ENCODE measurements at regions not wholly inside any gene's neighbourhood (a gene's known extent, or its start where the extent isn't known, plus 50 kb on each side); places are given as distances from the start of the nearest gene placed in this dataset.

- Histone ChIP-seq H3K27me3 (ENCODE audit: control insufficient read depth in 1 of 2, insufficient read depth in 2 of 2, low read length in 2 of 2) (no peaks in the 10 kb centered on the region), H3K36me3 (ENCODE audit: control insufficient read depth in 1 of 2, insufficient read depth in 2 of 2, low read length in 2 of 2) (no peaks in the 10 kb centered on the region), H3K9me3 (ENCODE audit: control insufficient read depth in 1 of 2, low read length in 2 of 2) (no peaks in the 10 kb centered on the region), H3K9ac (ENCODE audit: low read depth in 1 of 2, low read length in 2 of 2) (no peak overlapping the region), H3K4me1 (ENCODE audit: control insufficient read depth in 1 of 2, insufficient read depth in 2 of 2, low read length in 2 of 2) (no peaks in the 10 kb centered on the region), H3K4me3 (ENCODE audit: low read depth in 1 of 2, low read length in 2 of 2) (no peak overlapping the region), H3K27ac (ENCODE audit: low read depth, low read length) (no peak overlapping the region)
Measured at GRCh38 chr11:92850296-92850826, 119.1 kb upstream of the MTNR1B start.

- H3K4me3 ChIP-seq (ENCODE audit: low read depth in 1 of 2, low read length in 2 of 2), result no peak overlapping the region
- no peak overlapping the region for H3K9ac ChIP-seq (ENCODE audit: low read depth in 1 of 2, low read length in 2 of 2)
- H3K9me3 ChIP-seq (ENCODE audit: control insufficient read depth in 1 of 2, low read length in 2 of 2), result no peaks in the 10 kb centered on the region
- H3K27ac ChIP-seq (ENCODE audit: low read depth, low read length), result no peak overlapping the region
- no peaks in the 10 kb centered on the region for H3K4me1 ChIP-seq (ENCODE audit: control insufficient read depth in 1 of 2, insufficient read depth in 2 of 2, low read length in 2 of 2)
- no peaks in the 10 kb centered on the region for H3K27me3 ChIP-seq (ENCODE audit: control insufficient read depth in 1 of 2, insufficient read depth in 2 of 2, low read length in 2 of 2)
- H3K36me3 ChIP-seq (ENCODE audit: control insufficient read depth in 1 of 2, insufficient read depth in 2 of 2, low read length in 2 of 2), result no peaks in the 10 kb centered on the region
Measured at GRCh38 chr11:92852229-92852628, 117.2 kb upstream of the MTNR1B start.

DNA sequence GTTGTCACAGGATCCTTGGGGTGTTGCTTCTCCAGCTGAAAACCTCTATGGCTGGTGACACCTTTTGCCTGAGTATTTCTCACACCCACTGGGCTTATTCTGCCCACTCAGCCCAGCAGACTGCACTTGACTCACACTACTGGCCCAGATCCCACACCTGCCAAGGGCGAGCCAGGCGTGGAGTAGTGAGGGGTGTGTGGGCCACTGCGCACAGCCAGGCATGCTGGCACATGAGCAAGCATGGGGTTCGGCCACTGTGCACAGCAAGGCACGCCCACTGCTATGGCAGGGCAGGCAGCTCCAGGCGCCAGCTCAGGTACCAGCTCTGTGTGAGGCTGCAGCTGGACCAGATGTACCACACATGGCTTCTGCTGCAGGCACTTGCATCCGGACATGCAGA, 116.5 kb upstream of the MTNR1B start:
- H3K27me3 ChIP-seq (ENCODE audit: control insufficient read depth in 1 of 2, insufficient read depth in 2 of 2, low read length in 2 of 2), result no peaks in the 10 kb centered on the region
- H3K27ac ChIP-seq (ENCODE audit: low read depth, low read length), result no peak overlapping the region
- H3K36me3 ChIP-seq (ENCODE audit: control insufficient read depth in 1 of 2, insufficient read depth in 2 of 2, low read length in 2 of 2), result no peaks in the 10 kb centered on the region
- no peak overlapping the region for H3K4me3 ChIP-seq (ENCODE audit: low read depth in 1 of 2, low read length in 2 of 2)
- H3K4me1 ChIP-seq (ENCODE audit: control insufficient read depth in 1 of 2, insufficient read depth in 2 of 2, low read length in 2 of 2), result no peaks in the 10 kb centered on the region
- H3K9ac ChIP-seq (ENCODE audit: low read depth in 1 of 2, low read length in 2 of 2), result no peak overlapping the region
- H3K9me3 ChIP-seq (ENCODE audit: control insufficient read depth in 1 of 2, low read length in 2 of 2), result no peaks in the 10 kb centered on the region

DNA sequence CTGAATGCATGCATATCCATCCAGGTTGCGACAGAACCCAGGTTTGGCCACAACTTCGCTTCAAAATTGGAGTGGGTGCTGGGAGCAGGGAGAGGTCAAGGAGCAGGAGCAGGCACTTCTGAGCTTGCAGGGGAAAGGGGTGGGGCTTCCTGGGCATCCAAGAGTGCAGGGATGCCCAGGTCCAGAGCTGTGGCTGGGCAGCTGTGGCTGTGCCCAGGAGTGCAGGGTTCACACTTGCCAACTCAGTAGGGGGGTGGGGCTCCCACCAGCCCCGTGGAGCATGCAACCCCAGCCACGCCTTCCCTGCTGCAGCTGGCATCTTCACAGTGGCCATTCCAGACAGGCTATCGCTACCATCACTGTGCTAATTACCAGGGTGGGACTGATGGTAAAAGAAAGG, 115.3 kb upstream of the MTNR1B start:
- no peak overlapping the region for H3K4me3 ChIP-seq (ENCODE audit: low read depth in 1 of 2, low read length in 2 of 2)
- no peaks in the 10 kb centered on the region for H3K4me1 ChIP-seq (ENCODE audit: control insufficient read depth in 1 of 2, insufficient read depth in 2 of 2, low read length in 2 of 2)
- H3K27me3 ChIP-seq (ENCODE audit: control insufficient read depth in 1 of 2, insufficient read depth in 2 of 2, low read length in 2 of 2), result no peaks in the 10 kb centered on the region
- no peak overlapping the region for H3K9ac ChIP-seq (ENCODE audit: low read depth in 1 of 2, low read length in 2 of 2)
- no peaks in the 10 kb centered on the region for H3K9me3 ChIP-seq (ENCODE audit: control insufficient read depth in 1 of 2, low read length in 2 of 2)
- H3K36me3 ChIP-seq (ENCODE audit: control insufficient read depth in 1 of 2, insufficient read depth in 2 of 2, low read length in 2 of 2), result no peaks in the 10 kb centered on the region
- H3K27ac ChIP-seq (ENCODE audit: low read depth, low read length), result no peak overlapping the region

- Histone ChIP-seq H3K27me3 (ENCODE audit: control insufficient read depth in 1 of 2, insufficient read depth in 2 of 2, low read length in 2 of 2) (no peaks in the 10 kb centered on the region), H3K36me3 (ENCODE audit: control insufficient read depth in 1 of 2, insufficient read depth in 2 of 2, low read length in 2 of 2) (no peaks in the 10 kb centered on the region), H3K9ac (ENCODE audit: low read depth in 1 of 2, low read length in 2 of 2) (no peak overlapping the region), H3K4me3 (ENCODE audit: low read depth in 1 of 2, low read length in 2 of 2) (no peak overlapping the region), H3K9me3 (ENCODE audit: control insufficient read depth in 1 of 2, low read length in 2 of 2) (no peaks in the 10 kb centered on the region), H3K27ac (ENCODE audit: low read depth, low read length) (no peak overlapping the region), H3K4me1 (ENCODE audit: control insufficient read depth in 1 of 2, insufficient read depth in 2 of 2, low read length in 2 of 2) (no peaks in the 10 kb centered on the region)
Measured at GRCh38 chr11:92854952-92855351, 114.5 kb upstream of the MTNR1B start.

DNA sequence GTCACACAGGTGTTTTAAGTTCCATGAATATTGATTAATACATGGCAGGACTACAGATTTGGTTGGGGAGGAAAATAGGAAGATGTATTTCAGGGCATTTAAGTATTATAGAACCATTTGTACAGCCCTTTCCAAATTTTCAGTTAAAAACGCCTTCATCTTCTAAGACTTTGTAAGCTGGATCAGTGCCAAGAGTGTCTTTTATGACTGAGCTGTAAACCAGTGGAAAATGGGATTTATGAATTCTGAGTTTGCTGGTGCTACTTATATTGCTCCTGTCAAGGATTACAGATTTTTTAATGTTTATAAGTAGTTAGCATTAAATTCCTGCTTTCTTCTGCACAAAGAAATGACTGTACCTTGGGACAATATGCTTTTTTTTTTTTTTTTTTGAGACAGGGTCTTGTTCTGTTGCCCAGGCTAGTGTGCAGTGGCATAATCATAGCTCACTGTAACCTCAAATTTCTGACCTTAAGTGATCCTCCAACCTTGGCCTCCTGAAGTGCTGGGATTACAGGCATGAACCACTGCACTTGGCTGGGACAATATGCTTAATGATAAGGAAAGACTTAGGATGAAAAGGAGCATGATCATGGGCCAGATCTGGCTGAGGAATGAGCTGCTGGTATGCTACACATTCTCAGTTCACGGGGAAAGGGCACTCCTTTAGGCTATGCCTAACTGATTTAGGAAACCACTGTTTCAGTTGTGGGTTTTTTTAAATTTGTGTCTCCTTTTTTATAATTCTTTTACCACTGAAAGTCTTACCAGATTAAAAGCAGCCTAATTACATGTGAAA, 113.6 kb upstream of the MTNR1B start:
- H3K4me1 ChIP-seq (ENCODE audit: control insufficient read depth in 1 of 2, insufficient read depth in 2 of 2, low read length in 2 of 2), result no peaks in the 10 kb centered on the region
- no peaks in the 10 kb centered on the region for H3K36me3 ChIP-seq (ENCODE audit: control insufficient read depth in 1 of 2, insufficient read depth in 2 of 2, low read length in 2 of 2)
- H3K4me3 ChIP-seq (ENCODE audit: low read depth in 1 of 2, low read length in 2 of 2), result no peak overlapping the region
- H3K27ac ChIP-seq (ENCODE audit: low read depth, low read length), result no peak overlapping the region
- H3K9me3 ChIP-seq (ENCODE audit: control insufficient read depth in 1 of 2, low read length in 2 of 2), result no peaks in the 10 kb centered on the region
- H3K27me3 ChIP-seq (ENCODE audit: control insufficient read depth in 1 of 2, insufficient read depth in 2 of 2, low read length in 2 of 2), result no peaks in the 10 kb centered on the region
- no peak overlapping the region for H3K9ac ChIP-seq (ENCODE audit: low read depth in 1 of 2, low read length in 2 of 2)

DNA sequence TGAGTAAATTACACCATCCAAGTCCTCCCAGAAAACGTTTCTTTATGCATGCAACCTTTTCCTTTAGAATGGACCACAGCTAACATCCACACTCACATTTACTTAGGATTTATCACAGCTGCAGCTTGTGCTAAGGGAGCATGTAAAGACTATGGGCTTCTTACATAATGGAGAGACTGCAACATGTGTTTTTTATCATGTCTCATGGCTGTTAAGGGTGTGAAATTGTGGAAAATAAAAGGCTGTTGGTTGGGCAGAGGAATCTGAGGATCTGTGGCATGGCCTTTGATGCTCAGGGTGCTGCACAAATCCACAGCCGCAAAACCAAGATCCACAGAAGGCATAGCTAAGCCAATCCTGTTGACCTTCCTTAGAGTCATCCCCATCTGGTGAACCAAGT, 112.0 kb upstream of the MTNR1B start:
- Histone ChIP-seq H3K9me3 (ENCODE audit: control insufficient read depth in 1 of 2, low read length in 2 of 2) (no peaks in the 10 kb centered on the region), H3K36me3 (ENCODE audit: control insufficient read depth in 1 of 2, insufficient read depth in 2 of 2, low read length in 2 of 2) (no peaks in the 10 kb centered on the region), H3K4me3 (ENCODE audit: low read depth in 1 of 2, low read length in 2 of 2) (no peak overlapping the region), H3K27ac (ENCODE audit: low read depth, low read length) (no peak overlapping the region), H3K4me1 (ENCODE audit: control insufficient read depth in 1 of 2, insufficient read depth in 2 of 2, low read length in 2 of 2) (no peaks in the 10 kb centered on the region), H3K9ac (ENCODE audit: low read depth in 1 of 2, low read length in 2 of 2) (no peak overlapping the region), H3K27me3 (ENCODE audit: control insufficient read depth in 1 of 2, insufficient read depth in 2 of 2, low read length in 2 of 2) (no peaks in the 10 kb centered on the region)

- Histone ChIP-seq H3K36me3 (ENCODE audit: control insufficient read depth in 1 of 2, insufficient read depth in 2 of 2, low read length in 2 of 2) (no peaks in the 10 kb centered on the region), H3K4me3 (ENCODE audit: low read depth in 1 of 2, low read length in 2 of 2) (no peak overlapping the region), H3K9me3 (ENCODE audit: control insufficient read depth in 1 of 2, low read length in 2 of 2) (no peaks in the 10 kb centered on the region), H3K27ac (ENCODE audit: low read depth, low read length) (no peak overlapping the region), H3K27me3 (ENCODE audit: control insufficient read depth in 1 of 2, insufficient read depth in 2 of 2, low read length in 2 of 2) (no peaks in the 10 kb centered on the region), H3K4me1 (ENCODE audit: control insufficient read depth in 1 of 2, insufficient read depth in 2 of 2, low read length in 2 of 2) (no peaks in the 10 kb centered on the region), H3K9ac (ENCODE audit: low read depth in 1 of 2, low read length in 2 of 2) (no peak overlapping the region)
Measured at GRCh38 chr11:92859156-92859690, 110.2 kb upstream of the MTNR1B start.

GRCh38 chr11:92861634-92862033, 107.8 kb upstream of the MTNR1B start:
- H3K9me3 ChIP-seq (ENCODE audit: control insufficient read depth in 1 of 2, low read length in 2 of 2), result no peaks in the 10 kb centered on the region
- no peak overlapping the region for H3K27ac ChIP-seq (ENCODE audit: low read depth, low read length)
- no peaks in the 10 kb centered on the region for H3K27me3 ChIP-seq (ENCODE audit: control insufficient read depth in 1 of 2, insufficient read depth in 2 of 2, low read length in 2 of 2)
- H3K4me1 ChIP-seq (ENCODE audit: control insufficient read depth in 1 of 2, insufficient read depth in 2 of 2, low read length in 2 of 2), result no peaks in the 10 kb centered on the region
- H3K9ac ChIP-seq (ENCODE audit: low read depth in 1 of 2, low read length in 2 of 2), result no peak overlapping the region
- H3K4me3 ChIP-seq (ENCODE audit: low read depth in 1 of 2, low read length in 2 of 2), result no peak overlapping the region
- H3K36me3 ChIP-seq (ENCODE audit: control insufficient read depth in 1 of 2, insufficient read depth in 2 of 2, low read length in 2 of 2), result no peaks in the 10 kb centered on the region

DNA sequence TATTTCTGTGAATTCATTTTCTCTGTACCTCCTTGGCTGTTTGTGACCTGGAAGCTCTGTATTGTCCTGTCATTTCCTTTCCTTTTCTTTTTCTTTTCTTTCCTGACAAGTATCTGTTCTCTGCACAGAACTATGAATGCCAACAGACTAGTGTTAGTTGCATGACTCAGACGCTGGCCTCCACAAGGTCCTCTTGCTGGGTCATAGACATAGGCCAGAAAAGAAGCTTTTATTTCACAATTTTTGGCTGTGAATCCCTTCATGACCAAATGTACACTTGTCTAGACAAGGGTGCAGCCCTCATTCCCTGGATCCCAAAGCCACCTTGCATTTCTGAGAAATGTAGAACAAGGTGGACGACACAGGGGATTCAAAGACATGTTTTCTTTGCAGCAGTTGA, 104.1 kb upstream of the MTNR1B start:
- no peaks in the 10 kb centered on the region for H3K27me3 ChIP-seq (ENCODE audit: control insufficient read depth in 1 of 2, insufficient read depth in 2 of 2, low read length in 2 of 2)
- no peak overlapping the region for H3K4me3 ChIP-seq (ENCODE audit: low read depth in 1 of 2, low read length in 2 of 2)
- H3K27ac ChIP-seq (ENCODE audit: low read depth, low read length), result no peak overlapping the region
- H3K4me1 ChIP-seq (ENCODE audit: control insufficient read depth in 1 of 2, insufficient read depth in 2 of 2, low read length in 2 of 2), result no peaks in the 10 kb centered on the region
- no peaks in the 10 kb centered on the region for H3K9me3 ChIP-seq (ENCODE audit: control insufficient read depth in 1 of 2, low read length in 2 of 2)
- no peaks in the 10 kb centered on the region for H3K36me3 ChIP-seq (ENCODE audit: control insufficient read depth in 1 of 2, insufficient read depth in 2 of 2, low read length in 2 of 2)
- no peak overlapping the region for H3K9ac ChIP-seq (ENCODE audit: low read depth in 1 of 2, low read length in 2 of 2)
